HG02759 (cell line): ENCODE measurements at regions not wholly inside any gene's neighbourhood (a gene's known extent, or its start where the extent isn't known, plus 50 kb on each side); places are given as distances from the start of the nearest gene placed in this dataset.
"Not testable (repeated sequence)": the region's sequence is repeated elsewhere in the genome, so short reads cannot be mapped to it uniquely, and the experiment has no call there.

Experiments used
- ATAC-seq: cut with Tn5 transposase; IDR thresholded peaks from one replicate; pipeline ENCODE4 v1.9.1; 2021; ENCODE audit warnings: mild to moderate bottlenecking, moderate library complexity; ENCODE audit not compliant: unreplicated experiment

- ATAC-seq = no peak
Measured at GRCh38 chr2:138369856-138370255, 131.7 kb upstream of the SPOPL start.

GRCh38 chr2:138373993-138374408 is 127.6 kb upstream of the SPOPL start:
- no peak for ATAC-seq

- ATAC-seq = no peak
Measured at GRCh38 chr2:138381373-138381772, 120.2 kb upstream of the SPOPL start.

GRCh38 chr2:138382672-138383071 is 118.9 kb upstream of the SPOPL start:
- no peak for ATAC-seq

GRCh38 chr2:138386191-138386590 is 115.4 kb upstream of the SPOPL start:
- not testable (repeated sequence) for ATAC-seq

GRCh38 chr2:138389063-138389462 is 112.5 kb upstream of the SPOPL start:
- no peak for ATAC-seq

- ATAC-seq = no peak
Measured at GRCh38 chr2:138390316-138390945, 111.1 kb upstream of the SPOPL start.

- no peak for ATAC-seq
Measured at GRCh38 chr2:138391946-138392345, 109.6 kb upstream of the SPOPL start.

GRCh38 chr2:138395565-138396306 is 105.8 kb upstream of the SPOPL start:
- no peak for ATAC-seq

GRCh38 chr2:138396843-138397242 is 104.7 kb upstream of the SPOPL start:
- ATAC-seq = no peak

- ATAC-seq = no peak
Measured at GRCh38 chr2:138403431-138403927, 98.1 kb upstream of the SPOPL start.

GRCh38 chr2:138414014-138414413 is 87.6 kb upstream of the SPOPL start:
- ATAC-seq = no peak

- no peak for ATAC-seq
Measured at GRCh38 chr2:138415985-138416384, 85.6 kb upstream of the SPOPL start.

GRCh38 chr2:138418453-138418852 is 83.1 kb upstream of the SPOPL start:
- ATAC-seq = no peak

GRCh38 chr2:138421315-138421970 is 80.1 kb upstream of the SPOPL start:
- no peak for ATAC-seq

GRCh38 chr2:138421971-138422335 is 79.6 kb upstream of the SPOPL start:
- no peak for ATAC-seq

GRCh38 chr2:138423198-138423597 is 78.4 kb upstream of the SPOPL start:
- ATAC-seq = no peak

GRCh38 chr2:138423745-138424144 is 77.8 kb upstream of the SPOPL start:
- no peak for ATAC-seq

GRCh38 chr2:138424436-138425140 is 77.0 kb upstream of the SPOPL start:
- no peak for ATAC-seq

- ATAC-seq = not testable (repeated sequence)
Measured at GRCh38 chr2:138426116-138426515, 75.5 kb upstream of the SPOPL start.

- no peak for ATAC-seq
Measured at GRCh38 chr2:138428710-138429440, 72.7 kb upstream of the SPOPL start.
